Endothelial cell of umbilical vein (primary cell): ENCODE measurements at regions not wholly inside any gene's neighbourhood (a gene's known extent, or its start where the extent isn't known, plus 50 kb on each side); places are given as distances from the start of the nearest gene placed in this dataset.

ENCODE experiments used
- BruUV-seq: library from RNA; stranded (reverse); fragments of 400-500 nt; replicated peaks from 2 replicates; lab custom pipeline; 2021; lab: Mats Ljungman, UMichigan
- CTCF ChIA-PET: fragments of 300-600, 350-600 bp; sonication (Branson Sonifier 250); formaldehyde crosslinking; loops from one replicate; lab custom pipeline; 2021; ENCODE audit warnings: antibody characterized with exemption, inconsistent platforms; lab: Charles Lee
- POLR2A ChIA-PET: fragments of 300-600, 350-600 bp; sonication (Branson Sonifier 250); formaldehyde crosslinking; loops from one replicate; lab custom pipeline; 2021; ENCODE audit warnings: antibody characterized with exemption, inconsistent platforms; lab: Charles Lee
- DNase-seq: peaks from one replicate; pipeline ENCODE4 v3.0.0-alpha.2; 2011; ENCODE audit warnings: low read depth, low spot score
- FAIRE-seq: peaks from 2 replicates; lab custom pipeline; 2011; peaks lifted over from hg19 to GRCh38; lab: Jason Lieb, UNC
- H2AFZ ChIP-seq: 2 replicates; pipeline ENCODE4 v1.6.0; 2012; ENCODE audit warnings: low read depth, low read length, control low read depth, inconsistent platforms
- H3K27ac ChIP-seq: 2 replicates; pipeline ENCODE4 v1.5.1; 2011; ENCODE audit warnings: low read depth, mild to moderate bottlenecking, control low read depth, low read length, moderate library complexity; ENCODE audit not compliant: insufficient read depth
- H3K27me3 ChIP-seq, 2 experiments: 2 replicates each; pipeline versions ENCODE4 v1.6.0 to v1.6.1; 2011; ENCODE audit warnings: low read length in 2 of 2, mixed read lengths in 1 of 2; ENCODE audit not compliant: control insufficient read depth in 2 of 2, insufficient read depth in 2 of 2
- H3K36me3 ChIP-seq, 2 experiments: 2 replicates in 1 of 2; 3 replicates in 1 of 2; pipeline ENCODE4 v1.5.1; 2011; ENCODE audit warnings: low read length in 2 of 2, mild to moderate bottlenecking in 1 of 2, moderate library complexity in 1 of 2; ENCODE audit not compliant: control insufficient read depth in 2 of 2, insufficient read depth in 2 of 2; ENCODE audit errors: extremely low read depth in 1 of 2
- H3K4me1 ChIP-seq: 3 replicates; pipeline ENCODE4 v1.5.1; 2011; ENCODE audit warnings: mild to moderate bottlenecking, low read length; ENCODE audit not compliant: control insufficient read depth, insufficient read depth; ENCODE audit errors: extremely low read depth
- H3K4me2 ChIP-seq: 2 replicates; pipeline ENCODE4 v1.6.1; 2011; ENCODE audit warnings: low read length, control low read depth, mixed read lengths; ENCODE audit not compliant: insufficient read depth
- H3K4me3 ChIP-seq, 3 experiments: fragments of 200-600 bp in 1 of 3; sonication (generic), shearing (Covaris generic) in 1 of 3; replicated peaks in 1 of 3; 2 replicates each; pipeline ENCODE4 v1.5.1; 2011 to 2016; ENCODE audit warnings: control low read depth in 3 of 3, low read length in 3 of 3, mild to moderate bottlenecking in 2 of 3, inconsistent platforms in 1 of 3, low read depth in 1 of 3, moderate library complexity in 1 of 3; ENCODE audit not compliant: insufficient read depth in 1 of 3
- H3K79me2 ChIP-seq: 2 replicates; pipeline ENCODE4 v1.6.0; 2012; ENCODE audit warnings: low read length, inconsistent platforms; ENCODE audit not compliant: control insufficient read depth, insufficient read depth
- H3K9ac ChIP-seq: replicated peaks from 2 replicates; pipeline ENCODE3; 2011; ENCODE audit warnings: low read length, control low read depth; ENCODE audit not compliant: insufficient read depth; ENCODE audit errors: extremely low read depth
- H3K9me1 ChIP-seq: replicated peaks from 3 replicates; pipeline ENCODE4 v1.6.0; 2011; ENCODE audit warnings: mild to moderate bottlenecking, low read length; ENCODE audit not compliant: control insufficient read depth, insufficient read depth; ENCODE audit errors: extremely low read depth
- H3K9me3 ChIP-seq: replicated peaks from 2 replicates; pipeline ENCODE4 v1.5.1; 2012; ENCODE audit warnings: low read length, inconsistent platforms; ENCODE audit not compliant: control insufficient read depth, insufficient read depth
- H4K20me1 ChIP-seq: replicated peaks from 2 replicates; pipeline ENCODE3; 2011; ENCODE audit warnings: mild to moderate bottlenecking, low read length; ENCODE audit not compliant: control insufficient read depth, insufficient read depth; ENCODE audit errors: extremely low read depth
- EZH2 ChIP-seq: IDR thresholded peaks from 2 replicates; pipeline ENCODE4 v1.6.1; 2012; ENCODE audit warnings: borderline replicate concordance, low read depth, mild to moderate bottlenecking, moderate library complexity, low read length, inconsistent platforms; ENCODE audit not compliant: severe bottlenecking
- FOS ChIP-seq: IDR thresholded peaks from 2 replicates; pipeline ENCODE4 v1.6.1; 2011; ENCODE audit warnings: mild to moderate bottlenecking, low read length, moderate library complexity, borderline replicate concordance; ENCODE audit not compliant: insufficient read depth
- GATA2 ChIP-seq: IDR thresholded peaks from 2 replicates; pipeline ENCODE4 v1.7.0; 2011; ENCODE audit warnings: low read depth, mild to moderate bottlenecking, moderate library complexity, mixed read lengths, low read length; ENCODE audit not compliant: insufficient read length, insufficient read depth
- JUN ChIP-seq: IDR thresholded peaks from 2 replicates; pipeline ENCODE4 v1.6.1; 2011; ENCODE audit warnings: borderline replicate concordance, low read depth; ENCODE audit not compliant: insufficient read length, insufficient read depth
- MYC ChIP-seq: IDR thresholded peaks from one replicate; pipeline ENCODE4 v1.6.1; 2011; ENCODE audit warnings: mild to moderate bottlenecking, low read depth, low read length
- POLR2A ChIP-seq: IDR thresholded peaks from 2 replicates; pipeline ENCODE4 v1.6.1; 2012; ENCODE audit warnings: low read depth, mild to moderate bottlenecking, control low read depth, low read length
- POLR2AphosphoS5 ChIP-seq: IDR thresholded peaks from 2 replicates; pipeline ENCODE4 v1.6.1; 2012; ENCODE audit warnings: low read depth, mild to moderate bottlenecking, control low read depth, low read length, moderate library complexity; ENCODE audit not compliant: insufficient read depth
- dilution Hi-C: fragments of 300-500 bp; cut with MboI; formaldehyde crosslinking; loops from one replicate; pipeline ENCODE4 v1.15.0; 2019; ENCODE audit warnings: low sequenced_read_pairs; ENCODE audit not compliant: extremely low pct_ligation_motif_present
- intact Hi-C: fragments of 100-400 bp; cut with micrococcal nuclease; formaldehyde crosslinking; loops from one replicate; pipeline ENCODE4 v1.10.0; 2022
- TF ChIP-seq, protein P1 (sequence below), 2 donors: IDR thresholded peaks; 1 replicate in 1 of 2; 2 replicates in 1 of 2; pipeline ENCODE4 v1.5.1; 2011; ENCODE audit warnings: low read length in 2 of 2, mild to moderate bottlenecking in 2 of 2, moderate library complexity in 2 of 2, control low read depth in 1 of 2, inconsistent platforms in 1 of 2, low read depth in 1 of 2; ENCODE audit not compliant: insufficient read depth in 1 of 2; ENCODE audit errors: extremely low read depth in 1 of 2
- TF ChIP-seq, protein P2 (sequence below): IDR thresholded peaks from 2 replicates; pipeline ENCODE4 v1.6.1; 2011; ENCODE audit not compliant: insufficient read depth, insufficient read length

DNA sequence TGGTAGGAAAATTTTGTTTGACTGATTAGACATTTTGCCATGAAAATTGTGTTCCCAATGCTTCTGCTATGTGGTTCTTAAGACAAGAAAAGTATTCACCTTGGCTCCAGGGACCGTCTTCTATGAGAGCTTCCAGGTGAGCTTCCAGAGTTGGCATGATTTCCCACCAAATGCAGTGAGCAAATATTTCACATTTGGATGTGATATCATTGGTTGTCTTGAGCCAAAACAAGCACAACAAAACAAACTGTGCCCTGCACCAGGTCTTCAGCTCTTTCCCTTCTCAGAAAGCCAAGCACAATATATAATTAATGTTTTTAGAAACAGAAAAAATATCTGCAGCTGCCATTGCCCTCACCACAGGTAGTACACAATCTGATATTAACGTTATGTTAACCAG is 1009.0 kb downstream of the PLA2G4A start:
- H3K9ac ChIP-seq, result no peak overlapping the region
- H3K4me2 ChIP-seq, result no peak overlapping the region
- no peak overlapping the region for H3K27ac ChIP-seq
- H3K36me3 ChIP-seq, result no peaks in the 10 kb centered on the region
- no peak overlapping the region for H3K4me3 ChIP-seq
- H3K79me2 ChIP-seq, result no peaks in the 10 kb centered on the region
- intact Hi-C loops, result no loop called here
- DNase-seq (no peak), FAIRE-seq (no peak)
- ChIA-PET POLR2A (no interaction called here), CTCF (no interaction called here)
- TF ChIP-seq POLR2AphosphoS5, result no peak
- TF ChIP-seq, protein P1, sequence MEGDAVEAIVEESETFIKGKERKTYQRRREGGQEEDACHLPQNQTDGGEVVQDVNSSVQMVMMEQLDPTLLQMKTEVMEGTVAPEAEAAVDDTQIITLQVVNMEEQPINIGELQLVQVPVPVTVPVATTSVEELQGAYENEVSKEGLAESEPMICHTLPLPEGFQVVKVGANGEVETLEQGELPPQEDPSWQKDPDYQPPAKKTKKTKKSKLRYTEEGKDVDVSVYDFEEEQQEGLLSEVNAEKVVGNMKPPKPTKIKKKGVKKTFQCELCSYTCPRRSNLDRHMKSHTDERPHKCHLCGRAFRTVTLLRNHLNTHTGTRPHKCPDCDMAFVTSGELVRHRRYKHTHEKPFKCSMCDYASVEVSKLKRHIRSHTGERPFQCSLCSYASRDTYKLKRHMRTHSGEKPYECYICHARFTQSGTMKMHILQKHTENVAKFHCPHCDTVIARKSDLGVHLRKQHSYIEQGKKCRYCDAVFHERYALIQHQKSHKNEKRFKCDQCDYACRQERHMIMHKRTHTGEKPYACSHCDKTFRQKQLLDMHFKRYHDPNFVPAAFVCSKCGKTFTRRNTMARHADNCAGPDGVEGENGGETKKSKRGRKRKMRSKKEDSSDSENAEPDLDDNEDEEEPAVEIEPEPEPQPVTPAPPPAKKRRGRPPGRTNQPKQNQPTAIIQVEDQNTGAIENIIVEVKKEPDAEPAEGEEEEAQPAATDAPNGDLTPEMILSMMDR (IDR thresholded peaks at IDR 0.05; ENCODE audit: extremely low read depth in 1 of 2, insufficient read depth in 1 of 2, low read depth in 1 of 2, low read length in 2 of 2), result no peak
- TF ChIP-seq EZH2, result no peak
- no peak overlapping the region for H2AFZ ChIP-seq
- no peaks in the 10 kb centered on the region for H3K27me3 ChIP-seq
- H4K20me1 ChIP-seq, result no peaks in the 10 kb centered on the region
- H3K4me1 ChIP-seq, result no peaks in the 10 kb centered on the region
- H3K9me1 ChIP-seq, result no peaks in the 10 kb centered on the region
- no TSS peak for BruUV-seq
- no peaks in the 10 kb centered on the region for H3K9me3 ChIP-seq
- dilution Hi-C loops, result no loop called here

DNA sequence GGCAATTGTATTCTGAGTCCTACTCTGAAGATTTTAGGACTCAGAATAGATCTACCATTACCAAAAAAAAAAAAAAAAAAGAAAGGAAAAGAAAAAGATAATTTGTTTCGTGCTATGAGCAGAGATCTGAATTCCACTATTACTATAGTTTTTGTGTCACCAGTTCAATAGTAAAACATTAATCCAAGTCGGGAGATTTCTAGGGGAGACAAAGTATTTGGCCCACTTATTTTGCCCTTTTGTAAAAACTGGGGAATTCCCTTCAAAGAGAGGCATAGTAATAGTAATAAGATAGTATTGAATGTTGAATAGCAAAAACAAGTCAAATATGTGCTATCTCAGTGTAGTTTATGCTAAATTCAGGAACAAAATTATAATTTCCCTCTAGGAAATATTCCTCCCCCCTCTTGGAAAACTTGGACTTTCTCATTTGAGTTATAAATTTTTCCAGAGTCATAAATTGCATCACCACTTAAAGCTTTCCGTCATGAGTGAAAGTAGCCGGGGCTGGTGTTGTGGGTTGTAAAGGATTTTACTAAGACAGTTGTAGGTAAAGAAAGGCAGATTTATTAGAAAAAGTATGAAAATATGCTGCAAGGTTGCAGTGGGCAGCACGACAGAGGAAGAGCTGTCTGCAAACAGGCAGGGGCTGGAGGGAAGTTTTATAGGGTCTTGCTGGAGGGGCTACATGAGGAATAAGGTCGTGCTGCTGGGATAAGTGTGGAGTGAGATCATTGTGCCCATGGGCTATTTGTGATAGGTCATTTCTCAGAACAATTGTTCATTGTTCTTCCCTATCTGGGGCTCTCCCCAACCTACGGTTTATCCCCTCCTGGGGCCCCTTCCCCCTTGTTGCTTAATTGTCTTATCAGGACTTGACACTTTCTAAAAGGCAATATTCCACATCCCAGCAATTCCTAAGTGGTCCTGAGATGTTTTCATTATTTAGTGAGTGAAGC is 1009.9 kb downstream of the PLA2G4A start:
- Histone ChIP-seq H3K9me3 (no peaks in the 10 kb centered on the region), H3K4me1 (no peaks in the 10 kb centered on the region), H3K9me1 (no peaks in the 10 kb centered on the region), H3K27ac (no peak overlapping the region), H2AFZ (no peak overlapping the region), H4K20me1 (no peaks in the 10 kb centered on the region), H3K4me3 (no peak overlapping the region), H3K4me2 (no peak overlapping the region), H3K79me2 (no peaks in the 10 kb centered on the region), H3K36me3 (no peaks in the 10 kb centered on the region), H3K27me3 (no peaks in the 10 kb centered on the region), H3K9ac (no peak overlapping the region)
- ChIA-PET CTCF (no interaction called here), POLR2A (no interaction called here)
- no peak for FAIRE-seq
- TF ChIP-seq FOS, result no peak
- TF ChIP-seq EZH2, result no peak
- TF ChIP-seq, protein P2, sequence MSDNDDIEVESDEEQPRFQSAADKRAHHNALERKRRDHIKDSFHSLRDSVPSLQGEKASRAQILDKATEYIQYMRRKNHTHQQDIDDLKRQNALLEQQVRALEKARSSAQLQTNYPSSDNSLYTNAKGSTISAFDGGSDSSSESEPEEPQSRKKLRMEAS, result no peak
- no peak for TF ChIP-seq POLR2AphosphoS5
- TF ChIP-seq GATA2, result no peak
- TF ChIP-seq MYC, result no peak
- TF ChIP-seq JUN, result no peak
- TF ChIP-seq, protein P1 (IDR thresholded peaks at IDR 0.05; ENCODE audit: extremely low read depth in 1 of 2, insufficient read depth in 1 of 2, low read depth in 1 of 2, low read length in 2 of 2), result no peak
- no peak for TF ChIP-seq POLR2A
- intact Hi-C loops, result no loop called here
- dilution Hi-C loops, result no loop called here
- BruUV-seq, result no TSS peak
- DNase-seq, result no peak
